ENCODE measurements at regions not wholly inside any gene's neighbourhood (a gene's known extent, or its start where the extent isn't known, plus 50 kb on each side); places are given as distances from the start of the nearest gene placed in this dataset.

- TF ChIP-seq ZNF248 (tag by site-specific recombination; IDR thresholded peaks at IDR 0.05) (no peak), ZNF26 (tag by site-specific recombination; IDR thresholded peaks at IDR 0.05) (no peak), ZNF391 (tag by site-specific recombination; IDR thresholded peaks at IDR 0.05; ENCODE audit: borderline replicate concordance, low read depth) (no peak), ZNF600 (tag by site-specific recombination; IDR thresholded peaks at IDR 0.05) (no peak), ZNF692 (tag by site-specific recombination; IDR thresholded peaks at IDR 0.05) (no peak), ZNF488 (tag by site-specific recombination; IDR thresholded peaks at IDR 0.05) (no peak)
Observed at GRCh38 chr3:194201953-194202666, 66.2 kb downstream of the HES1 start (continued).

- no peaks in the 10 kb centered on the region for H3K36me3 ChIP-seq (ENCODE audit: control insufficient read depth in 2 of 2, insufficient read depth in 1 of 2, low read length in 2 of 2)
- H3K4me1 ChIP-seq (ENCODE audit: control insufficient read depth, insufficient read depth, low read length): no peaks in the 10 kb centered on the region
- no peak overlapping the region for H3K4me3 ChIP-seq (ENCODE audit: low read depth, low read length)
- ChIA-PET CTCF (interaction anchor here (1.7 kb wide), 1 partner anchor 112 kb away, joined by 4 read pairs; no protein-coding TSS in a partner anchor), POLR2A (no interaction called here)
- H3K27ac ChIP-seq (ENCODE audit: extremely low read depth, low read depth, low read length): no peak overlapping the region
- H3K9me3 ChIP-seq (ENCODE audit: control insufficient read depth, insufficient read depth, low read depth, low read length): no peaks in the 10 kb centered on the region
- no peak for TF ChIP-seq REST (tag by site-specific recombination; IDR thresholded peaks at IDR 0.05)
- TF ChIP-seq GLI4 (tag by site-specific recombination; IDR thresholded peaks at IDR 0.05): no peak
- TF ChIP-seq TSHZ1 (tag by site-specific recombination; IDR thresholded peaks at IDR 0.05; ENCODE audit: borderline replicate concordance): no peak
- TF ChIP-seq ZNF626 (tag by site-specific recombination; IDR thresholded peaks at IDR 0.05): no peak
- TF ChIP-seq ZNF600 (tag by site-specific recombination; IDR thresholded peaks at IDR 0.05): no peak
- no peak for TF ChIP-seq OVOL3 (tag by site-specific recombination; IDR thresholded peaks at IDR 0.05)
- no peak for TF ChIP-seq PRDM1 (tag by site-specific recombination; IDR thresholded peaks at IDR 0.05)
- no peak for TF ChIP-seq ZNF2 (tag by site-specific recombination; IDR thresholded peaks at IDR 0.05)
- TF ChIP-seq PRDM10 (tag by site-specific recombination; IDR thresholded peaks at IDR 0.05): no peak
- no peak for TF ChIP-seq KLF17 (tag by site-specific recombination; IDR thresholded peaks at IDR 0.05)
- TF ChIP-seq ZNF549 (tag by site-specific recombination; IDR thresholded peaks at IDR 0.05): no peak
- no peak for TF ChIP-seq ZNF211 (tag by site-specific recombination; IDR thresholded peaks at IDR 0.05; ENCODE audit: low read depth)
- TF ChIP-seq ZNF175 (tag by site-specific recombination; IDR thresholded peaks at IDR 0.05): no peak
- no peak for TF ChIP-seq ZNF585B (tag by site-specific recombination; IDR thresholded peaks at IDR 0.05)
Observed at GRCh38 chr3:194203482-194204041, 67.6 kb downstream of the HES1 start.
